ENCODE measurements at regions not wholly inside any gene's neighbourhood (a gene's known extent, or its start where the extent isn't known, plus 50 kb on each side); places are given as distances from the start of the nearest gene placed in this dataset.

GRCh38 chr5:123882319-123882964 lies 370.5 kb downstream of the CSNK1G3 start:
- TF ChIP-seq, protein P1, sequence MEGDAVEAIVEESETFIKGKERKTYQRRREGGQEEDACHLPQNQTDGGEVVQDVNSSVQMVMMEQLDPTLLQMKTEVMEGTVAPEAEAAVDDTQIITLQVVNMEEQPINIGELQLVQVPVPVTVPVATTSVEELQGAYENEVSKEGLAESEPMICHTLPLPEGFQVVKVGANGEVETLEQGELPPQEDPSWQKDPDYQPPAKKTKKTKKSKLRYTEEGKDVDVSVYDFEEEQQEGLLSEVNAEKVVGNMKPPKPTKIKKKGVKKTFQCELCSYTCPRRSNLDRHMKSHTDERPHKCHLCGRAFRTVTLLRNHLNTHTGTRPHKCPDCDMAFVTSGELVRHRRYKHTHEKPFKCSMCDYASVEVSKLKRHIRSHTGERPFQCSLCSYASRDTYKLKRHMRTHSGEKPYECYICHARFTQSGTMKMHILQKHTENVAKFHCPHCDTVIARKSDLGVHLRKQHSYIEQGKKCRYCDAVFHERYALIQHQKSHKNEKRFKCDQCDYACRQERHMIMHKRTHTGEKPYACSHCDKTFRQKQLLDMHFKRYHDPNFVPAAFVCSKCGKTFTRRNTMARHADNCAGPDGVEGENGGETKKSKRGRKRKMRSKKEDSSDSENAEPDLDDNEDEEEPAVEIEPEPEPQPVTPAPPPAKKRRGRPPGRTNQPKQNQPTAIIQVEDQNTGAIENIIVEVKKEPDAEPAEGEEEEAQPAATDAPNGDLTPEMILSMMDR (IDR thresholded peaks at IDR 0.05) = no peak
- no peak for TF ChIP-seq EZH2 (IDR thresholded peaks at IDR 0.05; ENCODE audit: borderline replicate concordance, insufficient read depth, low read depth, low read length, poor library complexity, severe bottlenecking)
